NCI-H69 (cell line): ENCODE measurements at regions not wholly inside any gene's neighbourhood (a gene's known extent, or its start where the extent isn't known, plus 50 kb on each side); places are given as distances from the start of the nearest gene placed in this dataset.
"Not testable (repeated sequence)": the region's sequence is repeated elsewhere in the genome, so short reads cannot be mapped to it uniquely, and the experiment has no call there.

Experiments
- DNase-seq: peaks from one replicate; lab custom pipeline; 2025; lab: John Stamatoyannopoulos, UW

- no peak for DNase-seq
These were observed 212.7 kb downstream of the TPBG start for GRCh38 chr6:82576284-82576683.

GRCh38 chr6:82584194-82584695 is 220.6 kb downstream of the TPBG start:
- no peak for DNase-seq

GRCh38 chr6:82584856-82585255 is 221.2 kb downstream of the TPBG start:
- no peak for DNase-seq

- peak; percentile 18 for DNase-seq
These were observed 224.4 kb downstream of the TPBG start for GRCh38 chr6:82588020-82588419.

GRCh38 chr6:82588859-82589412 is 225.3 kb downstream of the TPBG start:
- no peak for DNase-seq

GRCh38 chr6:82589509-82590206 is 226.0 kb downstream of the TPBG start:
- DNase-seq, result peak; percentile 82

- DNase-seq, result peak; percentile 99
These were observed 233.6 kb downstream of the TPBG start for GRCh38 chr6:82597201-82597600.

GRCh38 chr6:82602776-82603175 is 239.2 kb downstream of the TPBG start:
- DNase-seq, result no peak

- DNase-seq, result no peak
These were observed 240.3 kb downstream of the TPBG start for GRCh38 chr6:82603871-82604270.

- peak; percentile 76 for DNase-seq
These were observed 244.5 kb downstream of the TPBG start for GRCh38 chr6:82607998-82608725.

- DNase-seq, result peak; percentile 59
These were observed 245.2 kb downstream of the TPBG start for GRCh38 chr6:82608781-82609180.

- DNase-seq, result peak; percentile 56
These were observed 248.1 kb downstream of the TPBG start for GRCh38 chr6:82611751-82612150.

GRCh38 chr6:82612475-82613039 is 248.9 kb downstream of the TPBG start:
- peak; percentile 88 for DNase-seq

GRCh38 chr6:82614518-82614917 is 250.9 kb downstream of the TPBG start:
- DNase-seq, result no peak

GRCh38 chr6:82616386-82617028 is 252.9 kb downstream of the TPBG start:
- peak; percentile 20 for DNase-seq

GRCh38 chr6:82617648-82618047 is 254.0 kb downstream of the TPBG start:
- DNase-seq, result no peak

- no peak for DNase-seq
These were observed 256.0 kb downstream of the TPBG start for GRCh38 chr6:82619573-82619972.

- DNase-seq, result no peak
These were observed 258.8 kb downstream of the TPBG start for GRCh38 chr6:82622461-82622860.

GRCh38 chr6:82624251-82624650 is 260.6 kb downstream of the TPBG start:
- no peak for DNase-seq

- DNase-seq, result not testable (repeated sequence)
These were observed 263.3 kb downstream of the TPBG start for GRCh38 chr6:82626946-82627345.

GRCh38 chr6:82629921-82630320 is 266.3 kb downstream of the TPBG start:
- DNase-seq, result no peak

- DNase-seq, result no peak
These were observed 278.1 kb downstream of the TPBG start for GRCh38 chr6:82641677-82642076.
